ENCODE measurements at regions not wholly inside any gene's neighbourhood (a gene's known extent, or its start where the extent isn't known, plus 50 kb on each side); places are given as distances from the start of the nearest gene placed in this dataset.

GRCh38 chr12:59944177-59944576, 348.3 kb downstream of the SLC16A7 start:
- no peak overlapping the region for H3K4me3 ChIP-seq (replicated peaks; ENCODE audit: insufficient read depth, low read length)
- TF ChIP-seq REST (IDR thresholded peaks at IDR 0.05; ENCODE audit: insufficient replicate concordance, low read depth) = no peak
- no peak for TF ChIP-seq CTCF (IDR thresholded peaks at IDR 0.05; ENCODE audit: insufficient read depth, low read length)
- TF ChIP-seq GABPA (IDR thresholded peaks at IDR 0.05; ENCODE audit: low read depth) = no peak
- no peak for TF ChIP-seq SPI1 (IDR thresholded peaks at IDR 0.05; ENCODE audit: borderline replicate concordance, low read depth)
- no peak for TF ChIP-seq POLR2AphosphoS5 (IDR thresholded peaks at IDR 0.05; ENCODE audit: low read depth)
- no peak for DNase-seq (ENCODE audit: low read depth in 1 of 2, low spot score in 1 of 2)
- H3K27me3 ChIP-seq (ENCODE audit: insufficient read depth, poor library complexity, severe bottlenecking) = no peaks in the 10 kb centered on the region
- H3K27ac ChIP-seq (replicated peaks) = no peak overlapping the region

GRCh38 chr12:59946635-59947034, 350.8 kb downstream of the SLC16A7 start:
- H3K4me3 ChIP-seq (replicated peaks; ENCODE audit: insufficient read depth, low read length) = no peak overlapping the region
- DNase-seq (ENCODE audit: low read depth in 1 of 2, low spot score in 1 of 2) = no peak
- H3K27ac ChIP-seq (replicated peaks) = no peak overlapping the region
- no peak for TF ChIP-seq CTCF (IDR thresholded peaks at IDR 0.05; ENCODE audit: insufficient read depth, low read length)
- no peak for TF ChIP-seq SPI1 (IDR thresholded peaks at IDR 0.05; ENCODE audit: borderline replicate concordance, low read depth)
- no peak for TF ChIP-seq REST (IDR thresholded peaks at IDR 0.05; ENCODE audit: insufficient replicate concordance, low read depth)
- no peaks in the 10 kb centered on the region for H3K27me3 ChIP-seq (ENCODE audit: insufficient read depth, poor library complexity, severe bottlenecking)

GRCh38 chr12:59963546-59963945, 367.7 kb downstream of the SLC16A7 start:
- H3K4me3 ChIP-seq (replicated peaks; ENCODE audit: insufficient read depth, low read length) = no peak overlapping the region
- TF ChIP-seq CTCF (IDR thresholded peaks at IDR 0.05; ENCODE audit: insufficient read depth, low read length) (no peak), GABPA (IDR thresholded peaks at IDR 0.05; ENCODE audit: low read depth) (no peak), POLR2AphosphoS5 (IDR thresholded peaks at IDR 0.05; ENCODE audit: low read depth) (no peak), REST (IDR thresholded peaks at IDR 0.05; ENCODE audit: insufficient replicate concordance, low read depth) (no peak), SPI1 (IDR thresholded peaks at IDR 0.05; ENCODE audit: borderline replicate concordance, low read depth) (no peak)
- no peak overlapping the region for H3K27ac ChIP-seq (replicated peaks)
- no peak for DNase-seq (ENCODE audit: low read depth in 1 of 2, low spot score in 1 of 2)
- H3K27me3 ChIP-seq (ENCODE audit: insufficient read depth, poor library complexity, severe bottlenecking) = no peaks in the 10 kb centered on the region
